Mesendoderm (in vitro differentiated cells): ENCODE measurements at regions not wholly inside any gene's neighbourhood (a gene's known extent, or its start where the extent isn't known, plus 50 kb on each side); places are given as distances from the start of the nearest gene placed in this dataset.
A peak's percentile ranks its signal among the peaks of the same experiment; 100 is the strongest.

Experiments used
- DNase-seq: peaks from one replicate; pipeline ENCODE4 v3.0.0; 2013
- H2AK5ac ChIP-seq: 2 replicates; pipeline ENCODE4 v1.6.1; 2013; ENCODE audit warnings: low read length, inconsistent platforms
- H2BK120ac ChIP-seq: 2 replicates; pipeline ENCODE4 v1.6.1; 2013; ENCODE audit warnings: low read depth, mild to moderate bottlenecking, low read length, moderate library complexity, mixed read lengths
- H2BK15ac ChIP-seq: replicated peaks from 2 replicates; pipeline ENCODE4 v1.6.1; 2013; ENCODE audit warnings: low read depth, mild to moderate bottlenecking, moderate library complexity
- H2BK5ac ChIP-seq: 2 replicates; pipeline ENCODE4 v1.6.1; 2013; ENCODE audit warnings: low read length, inconsistent platforms
- H3K18ac ChIP-seq: 2 replicates; pipeline ENCODE4 v1.6.1; 2013; ENCODE audit warnings: mild to moderate bottlenecking, low read length, mixed read lengths
- H3K23ac ChIP-seq: one replicate; pipeline ENCODE4 v1.6.1; 2013; ENCODE audit warnings: low read length
- H3K27ac ChIP-seq: 2 replicates; pipeline ENCODE4 v1.5.1; 2013; ENCODE audit warnings: low read depth, mild to moderate bottlenecking, inconsistent platforms, low read length, moderate library complexity
- H3K27me3 ChIP-seq: 2 replicates; pipeline ENCODE4 v1.6.1; 2013; ENCODE audit warnings: low read length, control low read depth, mild to moderate bottlenecking, inconsistent platforms; ENCODE audit not compliant: insufficient read depth, poor library complexity
- H3K36me3 ChIP-seq: 2 replicates; pipeline ENCODE4 v1.6.1; 2013; ENCODE audit warnings: low read length, inconsistent platforms; ENCODE audit not compliant: control insufficient read depth, insufficient read depth
- H3K4ac ChIP-seq: one replicate; pipeline ENCODE4 v1.6.1; 2013; ENCODE audit warnings: low read depth, mild to moderate bottlenecking, low read length, moderate library complexity
- H3K4me1 ChIP-seq: 2 replicates; pipeline ENCODE4 v1.6.1; 2013; ENCODE audit warnings: low read depth, low read length, inconsistent platforms; ENCODE audit not compliant: control insufficient read depth
- H3K4me2 ChIP-seq: 2 replicates; pipeline ENCODE4 v1.6.1; 2013; ENCODE audit warnings: low read length
- H3K4me3 ChIP-seq: 2 replicates; pipeline ENCODE4 v1.5.1; 2013; ENCODE audit warnings: mild to moderate bottlenecking, low read length
- H3K56ac ChIP-seq: one replicate; pipeline ENCODE4 v1.6.1; 2013; ENCODE audit warnings: low read length
- H3K79me1 ChIP-seq: 2 replicates; pipeline ENCODE4 v1.6.1; 2013; ENCODE audit warnings: low read length, inconsistent platforms
- H3K79me2 ChIP-seq: 2 replicates; pipeline ENCODE4 v1.6.1; 2013; ENCODE audit warnings: mild to moderate bottlenecking, low read length; ENCODE audit not compliant: control insufficient read depth, insufficient read depth
- H3K9ac ChIP-seq: 2 replicates; pipeline ENCODE4 v1.6.1; 2013; ENCODE audit warnings: low read length, inconsistent platforms
- H4K5ac ChIP-seq: one replicate; pipeline ENCODE4 v1.6.1; 2013; ENCODE audit warnings: low read length
- H4K8ac ChIP-seq: one replicate; pipeline ENCODE4 v1.6.1; 2013; ENCODE audit warnings: low read depth, mild to moderate bottlenecking, control low read depth, low read length, moderate library complexity
- WGBS: extraction: QIAGEN DNeasy Blood & Tissue Kit; methylation state at CpG from one replicate; pipeline ENCODE4 v1.1.7; 2013; ENCODE audit warnings: low lambda C conversion rate, missing lambda C conversion rate; ENCODE audit not compliant: insufficient coverage; ENCODE audit errors: extremely low coverage; 5-methylcytosine and 5-hydroxymethylcytosine counted together

DNA sequence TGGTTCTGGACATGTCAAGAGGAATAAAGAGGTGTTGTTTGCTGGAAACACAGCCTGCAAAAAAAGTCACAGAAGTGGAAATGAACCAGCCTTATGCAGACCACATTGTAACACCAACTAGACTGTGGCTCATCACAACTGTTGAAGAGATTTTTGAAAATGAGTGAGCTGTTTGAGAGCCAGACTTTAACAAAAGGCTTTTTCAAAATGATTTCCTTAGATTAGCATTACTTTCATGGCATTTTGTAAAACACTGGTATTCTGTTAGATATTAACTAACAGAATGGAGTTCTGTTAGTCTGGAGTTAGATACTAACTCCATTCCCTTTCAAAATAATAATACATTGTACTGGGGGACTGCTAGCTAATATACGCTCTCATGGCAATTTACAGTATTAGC lies 60.6 kb upstream of the GABRA2 start:
- no peak for DNase-seq
- H3K36me3 ChIP-seq: no peaks in the 10 kb centered on the region
- no peak overlapping the region for H4K5ac ChIP-seq
- H3K4me2 ChIP-seq: no peak overlapping the region
- H3K18ac ChIP-seq: no peak overlapping the region
- H2BK15ac ChIP-seq: no peak overlapping the region
- no CpG with 5 or more reads among the region's 1 CpG for WGBS
- H3K9ac ChIP-seq: no peak overlapping the region
- no peak overlapping the region for H3K4ac ChIP-seq
- no peak overlapping the region for H3K27ac ChIP-seq
- no peaks in the 10 kb centered on the region for H3K27me3 ChIP-seq
- no peaks in the 10 kb centered on the region for H3K79me2 ChIP-seq
- H2BK5ac ChIP-seq: no peak overlapping the region
- H4K8ac ChIP-seq: no peak overlapping the region
- H3K79me1 ChIP-seq: no peaks in the 10 kb centered on the region
- H3K4me1 ChIP-seq: no peaks in the 10 kb centered on the region
- no peak overlapping the region for H3K56ac ChIP-seq
- H2AK5ac ChIP-seq: no peak overlapping the region
- no peak overlapping the region for H2BK120ac ChIP-seq
- no peak overlapping the region for H3K4me3 ChIP-seq
- H3K23ac ChIP-seq: no peak overlapping the region

DNA sequence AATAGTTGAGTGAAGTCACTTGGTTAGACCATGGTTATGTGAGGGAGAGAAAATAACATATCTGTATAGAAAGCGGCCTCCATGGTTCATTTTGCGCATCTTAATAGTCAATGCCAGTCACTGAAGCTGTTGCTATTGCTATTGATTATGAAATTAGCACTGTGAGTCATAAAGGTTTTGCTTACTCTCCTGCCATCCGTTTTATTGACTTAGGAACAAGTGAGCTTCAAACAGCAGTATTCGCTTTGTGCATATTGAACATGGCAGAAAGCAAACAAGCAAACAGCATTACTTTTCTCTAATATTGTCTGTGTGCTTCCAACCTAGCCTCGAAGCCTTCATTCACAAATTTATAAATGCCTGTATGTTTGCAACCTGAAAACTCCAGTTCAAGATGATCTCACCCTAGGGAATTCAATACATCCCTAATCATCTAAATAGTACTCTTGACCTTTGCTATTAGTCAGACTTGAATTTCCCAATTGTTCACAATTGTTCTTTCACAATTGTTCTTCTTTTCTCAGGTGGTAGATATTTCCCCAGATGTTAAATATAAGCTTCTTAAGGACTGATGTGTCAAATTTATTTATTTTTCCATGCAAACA lies 55.9 kb upstream of the GABRA2 start:
- no peaks in the 10 kb centered on the region for H3K79me1 ChIP-seq
- no peak overlapping the region for H2BK5ac ChIP-seq
- H2AK5ac ChIP-seq: no peak overlapping the region
- no peak overlapping the region for H3K56ac ChIP-seq
- H3K36me3 ChIP-seq: no peaks in the 10 kb centered on the region
- no peak overlapping the region for H3K27ac ChIP-seq
- no peak overlapping the region for H2BK120ac ChIP-seq
- no peaks in the 10 kb centered on the region for H3K79me2 ChIP-seq
- H3K4me1 ChIP-seq: no peaks in the 10 kb centered on the region
- H4K8ac ChIP-seq: no peak overlapping the region
- no peak overlapping the region for H3K4me2 ChIP-seq
- H2BK15ac ChIP-seq: no peak overlapping the region
- no CpG with 5 or more reads among the region's 5 CpGs for WGBS
- H3K4ac ChIP-seq: no peak overlapping the region
- H3K27me3 ChIP-seq: no peaks in the 10 kb centered on the region
- no peak overlapping the region for H3K4me3 ChIP-seq
- H3K23ac ChIP-seq: no peak overlapping the region
- no peak overlapping the region for H3K9ac ChIP-seq
- H3K18ac ChIP-seq: no peak overlapping the region
- no peak for DNase-seq
- H4K5ac ChIP-seq: no peak overlapping the region

DNA sequence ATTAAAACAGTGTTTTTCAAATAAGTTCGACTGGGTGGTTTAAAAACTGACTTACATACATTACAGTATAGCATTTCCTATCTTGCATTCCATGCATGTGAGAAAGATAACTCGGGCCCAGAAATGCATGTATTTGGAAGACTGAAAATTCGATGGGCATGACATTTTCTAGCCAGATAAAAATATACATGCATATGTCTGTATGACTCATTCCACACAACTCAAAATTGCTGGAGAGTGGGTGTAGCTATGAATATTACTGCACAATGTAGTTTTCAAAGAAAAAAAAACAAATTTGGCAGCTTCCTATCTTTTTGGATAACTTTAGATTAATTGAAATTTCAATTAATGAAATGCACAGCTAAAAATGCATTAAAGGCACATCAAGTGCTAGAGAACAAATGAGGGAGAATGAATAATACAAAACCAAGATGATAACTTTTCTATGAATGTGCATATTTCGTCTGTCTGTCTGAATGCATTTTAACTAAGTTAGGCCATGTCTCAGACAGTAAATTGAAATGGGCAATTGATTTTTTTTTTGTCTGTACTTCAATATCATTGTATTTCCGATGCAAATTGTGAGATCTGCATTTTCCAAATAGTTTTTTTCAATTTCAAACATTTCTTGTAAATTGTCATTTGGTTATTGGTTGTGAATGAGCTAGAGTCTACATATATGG lies 54.5 kb upstream of the GABRA2 start:
- no peak overlapping the region for H2BK15ac ChIP-seq
- H3K4ac ChIP-seq: no peak overlapping the region
- no peak overlapping the region for H3K18ac ChIP-seq
- no CpG with 5 or more reads among the region's 5 CpGs for WGBS
- H3K36me3 ChIP-seq: no peaks in the 10 kb centered on the region
- H3K4me2 ChIP-seq: no peak overlapping the region
- no peaks in the 10 kb centered on the region for H3K79me2 ChIP-seq
- no peaks in the 10 kb centered on the region for H3K79me1 ChIP-seq
- H4K5ac ChIP-seq: no peak overlapping the region
- no peak overlapping the region for H2BK120ac ChIP-seq
- DNase-seq: no peak
- H3K4me1 ChIP-seq: no peaks in the 10 kb centered on the region
- no peak overlapping the region for H3K27ac ChIP-seq
- no peak overlapping the region for H3K9ac ChIP-seq
- H3K56ac ChIP-seq: no peak overlapping the region
- no peak overlapping the region for H3K4me3 ChIP-seq
- H3K27me3 ChIP-seq: no peaks in the 10 kb centered on the region
- H3K23ac ChIP-seq: no peak overlapping the region
- H4K8ac ChIP-seq: no peak overlapping the region
- no peak overlapping the region for H2BK5ac ChIP-seq
- H2AK5ac ChIP-seq: no peak overlapping the region

DNA sequence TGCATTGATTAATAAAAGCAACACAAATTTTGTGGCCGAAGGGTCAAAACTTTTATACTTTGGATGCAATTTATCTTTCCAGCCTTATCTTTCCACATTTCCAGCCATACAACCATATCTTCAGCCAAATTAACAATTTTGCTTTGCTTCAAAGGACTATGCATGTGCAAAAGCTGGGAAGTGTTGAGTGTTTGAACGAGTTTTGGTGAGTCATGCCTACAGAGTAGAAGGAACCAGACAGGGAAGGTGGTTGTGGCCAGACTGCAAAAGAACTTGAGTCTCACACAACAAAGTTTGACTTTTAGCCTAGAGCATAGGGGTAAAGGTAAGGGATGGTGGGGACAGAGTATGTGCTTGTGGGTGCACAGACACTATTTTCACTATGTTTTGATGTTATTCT lies 53.0 kb upstream of the GABRA2 start:
- no peaks in the 10 kb centered on the region for H3K36me3 ChIP-seq
- H3K56ac ChIP-seq: no peak overlapping the region
- no peak overlapping the region for H3K9ac ChIP-seq
- H2BK120ac ChIP-seq: no peak overlapping the region
- H4K5ac ChIP-seq: no peak overlapping the region
- H2BK15ac ChIP-seq: no peak overlapping the region
- no peaks in the 10 kb centered on the region for H3K79me1 ChIP-seq
- no peak overlapping the region for H3K18ac ChIP-seq
- no peak overlapping the region for H3K27ac ChIP-seq
- WGBS: no CpG with 5 or more reads among the region's 2 CpGs
- H3K23ac ChIP-seq: no peak overlapping the region
- no peak overlapping the region for H2BK5ac ChIP-seq
- no peaks in the 10 kb centered on the region for H3K27me3 ChIP-seq
- H3K4ac ChIP-seq: no peak overlapping the region
- DNase-seq: peak; percentile 10
- H3K4me2 ChIP-seq: no peak overlapping the region
- H3K79me2 ChIP-seq: no peaks in the 10 kb centered on the region
- H3K4me1 ChIP-seq: no peaks in the 10 kb centered on the region
- no peak overlapping the region for H2AK5ac ChIP-seq
- H4K8ac ChIP-seq: no peak overlapping the region
- no peak overlapping the region for H3K4me3 ChIP-seq

DNA sequence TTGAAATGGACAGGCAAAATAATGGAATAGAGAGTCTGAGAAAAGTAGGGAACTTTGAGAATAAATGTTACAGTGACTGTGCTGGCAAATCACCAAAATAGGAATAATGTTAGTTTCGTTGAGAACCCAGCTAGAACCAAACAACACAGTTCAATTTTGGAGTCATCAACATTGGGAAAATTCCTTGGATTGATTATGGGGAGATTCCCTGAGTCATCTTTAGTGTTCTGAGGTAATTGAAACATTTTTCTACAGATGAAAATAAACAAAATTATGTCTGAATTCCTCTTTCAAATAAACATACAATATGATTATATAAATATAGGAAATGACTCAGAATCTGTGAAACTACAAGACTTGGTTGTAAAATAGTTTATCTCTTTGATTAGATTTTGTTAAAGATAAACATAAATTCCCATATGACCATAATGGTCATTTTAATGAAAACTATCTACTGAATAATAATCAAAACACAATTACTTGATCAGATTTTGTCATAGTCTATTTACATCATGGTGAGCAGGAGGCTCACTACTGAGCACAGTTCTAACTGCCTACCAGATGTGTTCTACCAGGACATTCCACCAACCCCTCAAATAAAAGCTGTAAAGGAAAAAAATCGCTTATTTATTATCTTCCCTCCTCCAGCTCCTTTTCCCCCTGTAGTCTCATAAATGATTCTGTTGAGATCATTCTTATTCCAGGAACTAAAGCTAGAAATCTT lies 51.4 kb upstream of the GABRA2 start:
- Histone ChIP-seq H3K4ac (no peak overlapping the region), H4K5ac (no peak overlapping the region), H3K79me1 (no peaks in the 10 kb centered on the region), H2BK15ac (no peak overlapping the region), H3K27me3 (no peaks in the 10 kb centered on the region), H3K4me1 (no peaks in the 10 kb centered on the region), H2BK120ac (no peak overlapping the region), H3K27ac (no peak overlapping the region), H3K56ac (no peak overlapping the region), H2BK5ac (no peak overlapping the region), H3K36me3 (no peaks in the 10 kb centered on the region), H3K23ac (no peak overlapping the region), H3K18ac (no peak overlapping the region), H3K4me2 (no peak overlapping the region), H4K8ac (no peak overlapping the region), H3K4me3 (no peak overlapping the region), H3K79me2 (no peaks in the 10 kb centered on the region), H3K9ac (no peak overlapping the region), H2AK5ac (no peak overlapping the region)
- no CpG with 5 or more reads among the region's 2 CpGs for WGBS
- no peak for DNase-seq
